C4-2B (cell line): ENCODE measurements at regions not wholly inside any gene's neighbourhood (a gene's known extent, or its start where the extent isn't known, plus 50 kb on each side); places are given as distances from the start of the nearest gene placed in this dataset.

Source experiments
- ZFX ChIP-seq: fragments of 450-650 bp; IDR thresholded peaks from 2 replicates; pipeline ENCODE4 v1.6.1; 2017
- TF ChIP-seq, protein P1 (sequence below): fragments of 450-650 bp; conservative IDR thresholded peaks from 2 replicates; pipeline ENCODE4 v1.5.1; 2017; ENCODE audit warnings: mild to moderate bottlenecking

DNA sequence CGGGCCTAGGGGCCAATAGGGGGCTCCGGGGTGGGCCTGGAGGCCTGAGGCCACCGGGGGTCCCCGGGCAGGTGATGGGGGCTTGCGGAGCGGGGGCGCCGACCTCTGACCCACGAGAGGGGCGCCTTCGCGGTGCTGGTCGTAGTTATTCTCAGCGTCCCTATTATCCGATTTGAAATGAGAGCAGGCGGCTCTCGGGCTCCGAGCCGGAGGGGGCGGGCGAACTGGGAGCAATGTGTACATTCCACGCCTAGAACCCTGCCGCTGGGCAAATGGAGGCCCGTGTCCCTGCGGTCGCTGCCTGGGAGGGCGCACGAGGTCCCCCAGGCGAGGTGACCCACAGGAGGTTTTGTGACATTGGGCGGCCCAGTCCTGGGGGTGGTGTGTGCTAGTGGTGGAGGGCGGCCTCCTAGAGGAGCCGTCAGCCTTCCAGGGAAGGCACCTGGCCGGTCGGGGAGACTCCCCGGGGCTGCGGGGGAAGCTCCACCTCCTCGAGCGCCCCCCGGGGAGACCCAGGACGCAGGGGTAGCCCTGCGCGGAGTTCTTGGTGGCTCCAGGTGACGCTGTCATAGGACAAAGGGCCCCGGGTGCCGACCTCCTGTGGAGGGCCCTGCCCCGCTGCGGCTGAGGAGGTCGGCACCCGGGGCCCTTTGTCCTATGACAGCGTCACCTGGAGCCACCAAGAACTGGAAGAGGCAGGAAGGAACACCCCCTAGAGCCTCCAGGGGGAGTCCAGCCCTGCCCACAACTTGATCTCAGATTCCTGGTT is 102.6 kb upstream of the PRKX start:
- TF ChIP-seq, protein P1, sequence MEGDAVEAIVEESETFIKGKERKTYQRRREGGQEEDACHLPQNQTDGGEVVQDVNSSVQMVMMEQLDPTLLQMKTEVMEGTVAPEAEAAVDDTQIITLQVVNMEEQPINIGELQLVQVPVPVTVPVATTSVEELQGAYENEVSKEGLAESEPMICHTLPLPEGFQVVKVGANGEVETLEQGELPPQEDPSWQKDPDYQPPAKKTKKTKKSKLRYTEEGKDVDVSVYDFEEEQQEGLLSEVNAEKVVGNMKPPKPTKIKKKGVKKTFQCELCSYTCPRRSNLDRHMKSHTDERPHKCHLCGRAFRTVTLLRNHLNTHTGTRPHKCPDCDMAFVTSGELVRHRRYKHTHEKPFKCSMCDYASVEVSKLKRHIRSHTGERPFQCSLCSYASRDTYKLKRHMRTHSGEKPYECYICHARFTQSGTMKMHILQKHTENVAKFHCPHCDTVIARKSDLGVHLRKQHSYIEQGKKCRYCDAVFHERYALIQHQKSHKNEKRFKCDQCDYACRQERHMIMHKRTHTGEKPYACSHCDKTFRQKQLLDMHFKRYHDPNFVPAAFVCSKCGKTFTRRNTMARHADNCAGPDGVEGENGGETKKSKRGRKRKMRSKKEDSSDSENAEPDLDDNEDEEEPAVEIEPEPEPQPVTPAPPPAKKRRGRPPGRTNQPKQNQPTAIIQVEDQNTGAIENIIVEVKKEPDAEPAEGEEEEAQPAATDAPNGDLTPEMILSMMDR, result peak; percentile 6; the same call in 1 of the 2 replicates
- peak; percentile 81; the same call in 1 of the 2 replicates for TF ChIP-seq ZFX
